ENCODE measurements at regions not wholly inside any gene's neighbourhood (a gene's known extent, or its start where the extent isn't known, plus 50 kb on each side); places are given as distances from the start of the nearest gene placed in this dataset.
"Not testable (repeated sequence)": the region's sequence is repeated elsewhere in the genome, so short reads cannot be mapped to it uniquely, and the experiment has no call there.

DNA sequence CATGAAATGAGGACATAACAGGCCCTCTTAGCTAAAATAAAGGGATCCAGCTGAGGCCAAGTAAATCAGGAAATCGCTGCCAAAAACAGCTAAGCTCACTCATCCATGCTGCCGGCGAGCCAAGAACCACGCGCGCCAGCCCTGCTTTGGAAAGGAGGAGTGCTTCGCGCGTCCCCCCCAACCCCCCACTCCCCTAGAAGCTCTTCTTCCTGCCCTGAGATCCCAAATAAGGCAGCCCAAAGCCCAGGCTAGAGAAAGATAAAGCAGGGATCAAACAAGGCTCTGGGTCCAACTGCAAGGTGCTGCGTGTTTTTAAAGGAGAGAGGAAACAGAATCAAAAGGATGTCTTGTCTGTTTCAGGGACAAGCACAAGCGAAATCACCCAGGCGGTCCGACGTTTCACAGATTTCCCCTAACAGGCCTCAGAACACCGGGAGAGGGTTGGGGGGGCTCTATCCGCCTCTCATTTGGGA, 168.3 kb upstream of the AUTS2 start:
- Histone ChIP-seq H3K27me3 (replicated peaks) (no peaks in the 10 kb centered on the region), H3K4me3 (ENCODE audit: low read depth, low read length) (no peak overlapping the region), H3K27ac (no peak overlapping the region), H3K36me3 (replicated peaks) (no peaks in the 10 kb centered on the region)
- in situ Hi-C loops (cut with HindIII; ENCODE audit: low pct_ligation_motif_present, low sequenced_read_pairs) = no loop called here
- no peak for TF ChIP-seq CTCF (IDR thresholded peaks at IDR 0.05; ENCODE audit: low read depth, low read length, missing control alignments)
- DNase-seq = no peak

- Histone ChIP-seq H3K36me3 (replicated peaks) (no peaks in the 10 kb centered on the region), H3K4me3 (ENCODE audit: low read depth, low read length) (no peak overlapping the region), H3K27me3 (replicated peaks) (no peaks in the 10 kb centered on the region), H3K27ac (no peak overlapping the region)
- TF ChIP-seq CTCF (IDR thresholded peaks at IDR 0.05; ENCODE audit: low read depth, low read length, missing control alignments) = no peak
- DNase-seq = no peak
- in situ Hi-C loops (cut with HindIII; ENCODE audit: low pct_ligation_motif_present, low sequenced_read_pairs) = no loop called here
These were observed 167.8 kb upstream of the AUTS2 start for GRCh38 chr7:69430384-69431021.

- in situ Hi-C loops (cut with HindIII; ENCODE audit: low pct_ligation_motif_present, low sequenced_read_pairs) = no loop called here
- no peak for DNase-seq
These were observed 166.6 kb upstream of the AUTS2 start for GRCh38 chr7:69431626-69432025.

GRCh38 chr7:69432276-69432675, 166.0 kb upstream of the AUTS2 start:
- H3K36me3 ChIP-seq (replicated peaks); in situ Hi-C loops (cut with HindIII; ENCODE audit: low pct_ligation_motif_present, low sequenced_read_pairs); DNase-seq; H3K4me3 ChIP-seq (ENCODE audit: low read depth, low read length); H3K27me3 ChIP-seq (replicated peaks); H3K27ac ChIP-seq: not testable (repeated sequence)

More at GRCh38 chr7:69431626-69432025, 166.6 kb upstream of the AUTS2 start:
- H3K27me3 ChIP-seq (replicated peaks) = no peaks in the 10 kb centered on the region
- no peak overlapping the region for H3K27ac ChIP-seq
- H3K36me3 ChIP-seq (replicated peaks) = no peaks in the 10 kb centered on the region
- no peak overlapping the region for H3K4me3 ChIP-seq (ENCODE audit: low read depth, low read length)
- TF ChIP-seq CTCF (IDR thresholded peaks at IDR 0.05; ENCODE audit: low read depth, low read length, missing control alignments) = no peak

- in situ Hi-C loops (cut with HindIII; ENCODE audit: low pct_ligation_motif_present, low sequenced_read_pairs) = no loop called here
- Histone ChIP-seq H3K27me3 (replicated peaks) (no peaks in the 10 kb centered on the region), H3K4me3 (ENCODE audit: low read depth, low read length) (no peak overlapping the region), H3K27ac (no peak overlapping the region), H3K36me3 (replicated peaks) (no peaks in the 10 kb centered on the region)
- no peak for DNase-seq
- no peak for TF ChIP-seq CTCF (IDR thresholded peaks at IDR 0.05; ENCODE audit: low read depth, low read length, missing control alignments)
These were observed 165.2 kb upstream of the AUTS2 start for GRCh38 chr7:69433081-69433480.

DNA sequence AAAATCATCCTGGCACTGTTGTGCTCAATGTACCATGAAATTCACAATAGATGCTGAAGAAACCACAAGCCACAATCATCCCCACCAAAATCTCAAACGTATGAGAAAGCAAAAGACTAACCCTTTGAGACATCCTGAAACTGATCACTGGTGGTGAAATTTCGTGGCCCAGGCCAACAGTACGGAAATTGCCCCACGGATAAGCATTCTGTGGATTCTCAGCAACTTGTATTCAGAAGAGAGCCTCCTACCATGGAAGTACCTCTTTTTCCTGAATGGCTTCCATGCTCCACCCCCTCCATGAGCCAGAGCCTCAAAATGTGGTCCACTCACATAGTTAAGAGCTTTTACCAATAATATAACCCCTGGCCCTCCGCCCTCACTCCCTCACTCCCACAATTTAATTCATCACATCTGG, 163.9 kb upstream of the AUTS2 start:
- TF ChIP-seq CTCF (IDR thresholded peaks at IDR 0.05; ENCODE audit: low read depth, low read length, missing control alignments) = no peak
- H3K4me3 ChIP-seq (ENCODE audit: low read depth, low read length) = no peak overlapping the region
- no peaks in the 10 kb centered on the region for H3K27me3 ChIP-seq (replicated peaks)
- H3K27ac ChIP-seq = no peak overlapping the region
- DNase-seq = no peak
- in situ Hi-C loops (cut with HindIII; ENCODE audit: low pct_ligation_motif_present, low sequenced_read_pairs) = no loop called here
- no peaks in the 10 kb centered on the region for H3K36me3 ChIP-seq (replicated peaks)
